Right atrium auricular region (tissue), 2 donors: ENCODE measurements at regions not wholly inside any gene's neighbourhood (a gene's known extent, or its start where the extent isn't known, plus 50 kb on each side); places are given as distances from the start of the nearest gene placed in this dataset.

Experiments
- DNase-seq: peaks from one replicate; pipeline ENCODE4 v3.0.0-alpha.2; 2019; ENCODE audit warnings: low spot score
- H3K27ac ChIP-seq, 2 donors: fragments of 200-600 bp; sonication (generic); 1 replicate in 1 of 2; 2 replicates in 1 of 2; pipeline ENCODE4 v1.5.1; 2016 to 2019
- H3K27me3 ChIP-seq, 2 donors: fragments of 200-600 bp; sonication (generic); one replicate each; pipeline versions ENCODE4 v1.5.1 to v1.6.0; 2017 to 2019
- H3K36me3 ChIP-seq: fragments of 200-600 bp; sonication (generic); one replicate; pipeline ENCODE4 v1.5.1; 2016
- H3K4me1 ChIP-seq, 2 donors: fragments of 200-600 bp; sonication (generic); one replicate each; pipeline versions ENCODE4 v1.5.1 to v1.6.0; 2017 to 2019
- H3K4me3 ChIP-seq, 2 donors: fragments of 200-600 bp; sonication (generic); 1 replicate in 1 of 2; 2 replicates in 1 of 2; pipeline ENCODE4 v1.5.1; 2017 to 2019; ENCODE audit warnings: mild to moderate bottlenecking in 1 of 2, moderate library complexity in 1 of 2
- H3K9me3 ChIP-seq, 2 donors: fragments of 200-600 bp; sonication (generic); one replicate each; pipeline ENCODE4 v1.5.1; 2019
- TF ChIP-seq, protein P1 (sequence below), 2 donors: fragments of 200-600 bp; sonication (generic); IDR thresholded peaks; one replicate each; pipeline ENCODE4 v1.5.1; 2019; ENCODE audit warnings: antibody characterized with exemption in 2 of 2

DNA sequence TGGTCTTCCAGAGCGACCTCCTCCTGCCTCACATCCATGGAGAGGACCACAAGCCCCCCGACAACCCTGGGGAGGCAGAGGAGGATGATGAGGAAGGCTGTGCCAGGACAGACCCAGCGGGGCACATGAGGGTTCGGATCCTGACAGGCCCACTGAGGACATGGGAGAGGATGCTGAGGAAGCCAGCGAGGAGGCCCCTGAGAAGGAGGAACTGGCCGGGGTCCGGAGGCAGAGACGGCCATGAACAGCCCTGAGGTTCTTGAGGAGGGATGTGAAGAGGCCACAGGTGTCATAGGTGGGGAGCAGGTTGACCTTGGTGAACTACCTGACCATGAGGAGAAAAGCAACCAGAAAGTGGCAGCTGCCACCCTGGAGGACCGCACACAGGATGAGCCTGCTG is 54.9 kb upstream of the WNT7A start:
- Histone ChIP-seq H3K9me3 (no peaks in the 10 kb centered on the region), H3K36me3 (no peaks in the 10 kb centered on the region), H3K27me3 (no peaks in the 10 kb centered on the region), H3K4me1 (peaks cover 0 to 3% of the 10 kb centered on the region in 2 donors), H3K27ac (no peak overlapping the region), H3K4me3 (no peak overlapping the region)
- TF ChIP-seq, protein P1, sequence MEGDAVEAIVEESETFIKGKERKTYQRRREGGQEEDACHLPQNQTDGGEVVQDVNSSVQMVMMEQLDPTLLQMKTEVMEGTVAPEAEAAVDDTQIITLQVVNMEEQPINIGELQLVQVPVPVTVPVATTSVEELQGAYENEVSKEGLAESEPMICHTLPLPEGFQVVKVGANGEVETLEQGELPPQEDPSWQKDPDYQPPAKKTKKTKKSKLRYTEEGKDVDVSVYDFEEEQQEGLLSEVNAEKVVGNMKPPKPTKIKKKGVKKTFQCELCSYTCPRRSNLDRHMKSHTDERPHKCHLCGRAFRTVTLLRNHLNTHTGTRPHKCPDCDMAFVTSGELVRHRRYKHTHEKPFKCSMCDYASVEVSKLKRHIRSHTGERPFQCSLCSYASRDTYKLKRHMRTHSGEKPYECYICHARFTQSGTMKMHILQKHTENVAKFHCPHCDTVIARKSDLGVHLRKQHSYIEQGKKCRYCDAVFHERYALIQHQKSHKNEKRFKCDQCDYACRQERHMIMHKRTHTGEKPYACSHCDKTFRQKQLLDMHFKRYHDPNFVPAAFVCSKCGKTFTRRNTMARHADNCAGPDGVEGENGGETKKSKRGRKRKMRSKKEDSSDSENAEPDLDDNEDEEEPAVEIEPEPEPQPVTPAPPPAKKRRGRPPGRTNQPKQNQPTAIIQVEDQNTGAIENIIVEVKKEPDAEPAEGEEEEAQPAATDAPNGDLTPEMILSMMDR (IDR thresholded peaks at IDR 0.05): no peak
- no peak for DNase-seq

DNA sequence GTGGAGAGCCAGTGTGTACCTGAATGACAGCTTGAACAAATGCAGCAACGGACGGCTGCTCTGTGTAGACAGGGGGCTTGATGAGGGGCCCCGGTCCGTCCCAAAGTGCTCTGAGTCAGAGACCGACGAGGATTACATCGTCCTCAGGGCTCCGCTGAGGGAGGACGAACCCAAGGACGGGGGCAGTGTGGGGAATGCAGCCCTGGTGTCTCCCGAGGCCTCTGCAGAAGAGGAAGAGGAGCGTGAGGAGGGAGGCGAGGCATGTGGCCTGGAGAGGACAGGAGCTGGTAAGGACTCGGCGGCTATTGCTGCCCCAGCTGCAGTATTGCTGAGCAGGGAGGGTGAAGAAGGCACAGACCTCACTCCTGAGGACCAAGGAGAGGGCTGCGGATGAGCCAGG is 54.4 kb upstream of the WNT7A start:
- TF ChIP-seq, protein P1 (IDR thresholded peaks at IDR 0.05): no peak
- Histone ChIP-seq H3K36me3 (no peaks in the 10 kb centered on the region), H3K9me3 (no peaks in the 10 kb centered on the region), H3K27ac (no peak overlapping the region), H3K27me3 (no peaks in the 10 kb centered on the region), H3K4me1 (peaks cover 0 to 3% of the 10 kb centered on the region in 2 donors), H3K4me3 (no peak overlapping the region)
- no peak for DNase-seq

DNA sequence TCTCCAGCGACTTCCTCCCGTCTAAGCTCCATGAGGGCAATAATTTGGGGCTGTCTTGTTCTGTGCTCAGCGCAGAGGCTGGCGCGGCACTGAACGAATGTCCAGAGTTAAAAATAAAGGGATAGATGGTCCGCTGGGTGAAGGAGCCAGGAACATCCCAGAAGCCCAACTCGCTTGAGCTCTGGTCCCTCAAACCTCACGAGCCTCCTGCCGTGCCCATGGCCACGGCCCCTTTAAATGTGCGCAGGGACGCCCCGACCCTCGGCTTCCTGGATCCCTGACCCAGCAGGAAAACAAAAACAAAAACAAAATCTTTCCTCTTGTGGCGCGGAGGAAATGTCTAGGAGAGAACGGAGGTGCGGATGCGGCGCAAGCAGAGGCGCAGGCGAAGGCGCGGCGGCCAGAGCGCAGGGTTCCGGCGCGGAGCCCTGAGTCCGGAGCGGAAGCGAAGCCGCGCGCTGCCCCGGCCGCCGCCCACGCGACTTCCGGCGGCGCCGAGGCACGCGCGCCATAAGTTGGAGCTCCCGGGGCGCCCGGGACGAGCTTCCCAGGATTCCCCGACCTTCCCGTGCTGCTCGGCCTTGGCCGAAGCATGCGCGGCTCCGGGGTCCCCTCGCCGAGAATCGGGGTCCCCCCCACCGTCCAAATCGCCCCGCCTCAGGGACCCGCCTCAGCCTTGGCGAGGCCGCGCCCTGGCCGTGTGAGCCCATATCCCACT is 52.9 kb upstream of the WNT7A start:
- peaks cover 0 to 6% of the 10 kb centered on the region in 2 donors for H3K9me3 ChIP-seq
- H3K27ac ChIP-seq: no peak overlapping the region
- H3K4me3 ChIP-seq: peak overlapping the region; percentile 21 to 47
- TF ChIP-seq, protein P1 (IDR thresholded peaks at IDR 0.05): no peak
- DNase-seq: no peak
- H3K4me1 ChIP-seq: peaks cover 0 to 3% of the 10 kb centered on the region in 2 donors
- no peaks in the 10 kb centered on the region for H3K36me3 ChIP-seq
- no peaks in the 10 kb centered on the region for H3K27me3 ChIP-seq

DNA sequence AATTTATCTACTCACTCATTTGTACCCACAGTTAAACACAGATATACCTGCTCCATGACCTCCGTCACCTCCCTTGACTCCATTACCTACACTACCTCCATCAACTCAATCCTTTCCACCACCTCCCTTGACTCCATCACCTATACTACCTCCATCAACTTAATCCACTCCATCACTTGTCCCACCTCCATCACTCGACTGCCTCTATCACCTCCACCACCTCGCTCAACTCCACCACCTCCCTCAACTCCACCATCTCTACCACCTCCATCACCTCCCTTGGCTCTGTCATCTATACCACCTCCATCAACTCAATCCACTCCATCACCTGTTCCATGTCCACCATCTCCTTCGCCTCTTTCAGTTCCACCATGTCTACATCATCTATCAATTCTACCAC is 51.3 kb upstream of the WNT7A start:
- Histone ChIP-seq H3K4me1 (peaks cover 0 to 3% of the 10 kb centered on the region in 2 donors), H3K9me3 (peaks cover 0 to 6% of the 10 kb centered on the region in 2 donors), H3K4me3 (no peak overlapping the region), H3K27ac (no peak overlapping the region), H3K36me3 (no peaks in the 10 kb centered on the region), H3K27me3 (no peaks in the 10 kb centered on the region)
- no peak for DNase-seq
- TF ChIP-seq, protein P1 (IDR thresholded peaks at IDR 0.05): no peak
